Caco-2 (cell line): ENCODE measurements at regions not wholly inside any gene's neighbourhood (a gene's known extent, or its start where the extent isn't known, plus 50 kb on each side); places are given as distances from the start of the nearest gene placed in this dataset.

ENCODE experiments used
- BruUV-seq: library from RNA; stranded (reverse); fragments of 400-500 nt; replicated peaks from 2 replicates; lab custom pipeline; 2021; lab: Mats Ljungman, UMichigan
- CTCF ChIA-PET: fragments of 300-600 bp; sonication (Branson Sonifier 250); formaldehyde crosslinking; loops from one replicate; lab custom pipeline; 2022; ENCODE audit warnings: antibody characterized with exemption; lab: Charles Lee
- POLR2A ChIA-PET: fragments of 300-600 bp; sonication (Branson Sonifier 250); formaldehyde crosslinking; loops from one replicate; lab custom pipeline; 2022; ENCODE audit warnings: antibody characterized with exemption; lab: Charles Lee
- DNase-seq, 2 experiments: peaks; one replicate each; pipeline versions ENCODE4 v3.0.0 to v3.0.0-alpha.2; 2020 to 2022
- H3K27me3 ChIP-seq: replicated peaks from 2 replicates; pipeline ENCODE4 v1.6.0; 2011; ENCODE audit warnings: low read length; ENCODE audit not compliant: control insufficient read depth, insufficient read depth
- H3K36me3 ChIP-seq: 2 replicates; pipeline ENCODE4 v1.5.1; 2011; ENCODE audit warnings: low read length; ENCODE audit not compliant: control insufficient read depth, insufficient read depth
- H3K4me1 ChIP-seq: fragments of 250-450 bp; sonication (Bioruptor Pico); 2 replicates; pipeline ENCODE4 v1.5.1; 2020; ENCODE audit warnings: mild to moderate bottlenecking
- H3K4me3 ChIP-seq: 2 replicates; pipeline ENCODE4 v1.5.1; 2011; ENCODE audit warnings: low read depth, mild to moderate bottlenecking, control low read depth, low read length
- H3K9me3 ChIP-seq: fragments of 250-450 bp; sonication (Bioruptor Pico); 2 replicates; pipeline ENCODE4 v1.5.1; 2020; ENCODE audit warnings: mild to moderate bottlenecking, moderate library complexity
- H3K27ac Mint-ChIP-seq: one replicate; pipeline ENCODE4 v1.8.0; 2022; ENCODE audit warnings: mixed read lengths; ENCODE audit not compliant: unreplicated experiment
- H3K27me3 Mint-ChIP-seq: one replicate; pipeline ENCODE4 v1.8.0; 2022; ENCODE audit warnings: mixed read lengths; ENCODE audit not compliant: insufficient read depth, unreplicated experiment
- H3K36me3 Mint-ChIP-seq: one replicate; pipeline ENCODE4 v1.8.0; 2022; ENCODE audit warnings: mild to moderate bottlenecking, mixed read lengths; ENCODE audit not compliant: insufficient read depth, unreplicated experiment
- H3K4me1 Mint-ChIP-seq: one replicate; pipeline ENCODE4 v1.8.0; 2022; ENCODE audit warnings: low read depth, mixed read lengths; ENCODE audit not compliant: unreplicated experiment
- H3K4me3 Mint-ChIP-seq: one replicate; pipeline ENCODE4 v1.8.0; 2022; ENCODE audit warnings: mild to moderate bottlenecking, moderate library complexity, mixed read lengths; ENCODE audit not compliant: unreplicated experiment
- H3K9me3 Mint-ChIP-seq: one replicate; pipeline ENCODE4 v1.8.0; 2022; ENCODE audit warnings: mixed read lengths; ENCODE audit not compliant: unreplicated experiment
- CTCF ChIP-seq, 2 experiments: fragments of 200-600 bp in 1 of 2; IDR thresholded peaks; 1 replicate in 1 of 2; 2 replicates in 1 of 2; pipeline versions ENCODE4 v1.5.1 to v1.8.0; 2011 to 2022; ENCODE audit warnings: antibody characterized with exemption in 1 of 2, control low read depth in 1 of 2, inconsistent platforms in 1 of 2, low read depth in 1 of 2, low read length in 1 of 2, mild to moderate bottlenecking in 1 of 2, moderate library complexity in 1 of 2; ENCODE audit not compliant: insufficient read depth in 1 of 2, severe bottlenecking in 1 of 2, unreplicated experiment in 1 of 2
- intact Hi-C: fragments of 100-400 bp; cut with micrococcal nuclease; formaldehyde crosslinking; loops from one replicate; pipeline ENCODE4 v1.10.0; 2022; ENCODE audit not compliant: unreplicated experiment

GRCh38 chr12:66803930-66804329, 125.1 kb upstream of the GRIP1 start:
- H3K4me3 ChIP-seq, result no peak overlapping the region
- Mint-ChIP-seq H3K4me3 (no peak overlapping the region), H3K9me3 (no peaks in the 10 kb centered on the region), H3K36me3 (no peaks in the 10 kb centered on the region), H3K4me1 (no peaks in the 10 kb centered on the region), H3K27ac (no peak overlapping the region), H3K27me3 (peaks cover 7% of the 10 kb centered on the region)
- no peaks in the 10 kb centered on the region for H3K36me3 ChIP-seq
- no peaks in the 10 kb centered on the region for H3K9me3 ChIP-seq
- TF ChIP-seq CTCF (IDR thresholded peaks at IDR 0.05; ENCODE audit: insufficient read depth in 1 of 2, low read depth in 1 of 2, low read length in 1 of 2, severe bottlenecking in 1 of 2, unreplicated experiment in 1 of 2), result no peak
- H3K27me3 ChIP-seq, result no peaks in the 10 kb centered on the region
- no peaks in the 10 kb centered on the region for H3K4me1 ChIP-seq
- DNase-seq, result no peak
- intact Hi-C loops, result no loop called here
- ChIA-PET CTCF (no interaction called here), POLR2A (no interaction called here)
- BruUV-seq, result no TSS peak

- BruUV-seq, result no TSS peak
- Histone ChIP-seq H3K4me3 (no peak overlapping the region), H3K4me1 (no peaks in the 10 kb centered on the region), H3K36me3 (no peaks in the 10 kb centered on the region), H3K9me3 (no peaks in the 10 kb centered on the region), H3K27me3 (no peaks in the 10 kb centered on the region)
- no peaks in the 10 kb centered on the region for H3K36me3 Mint-ChIP-seq
- DNase-seq, result no peak
- TF ChIP-seq CTCF (IDR thresholded peaks at IDR 0.05; ENCODE audit: insufficient read depth in 1 of 2, low read depth in 1 of 2, low read length in 1 of 2, severe bottlenecking in 1 of 2, unreplicated experiment in 1 of 2), result no peak
- no peak overlapping the region for H3K27ac Mint-ChIP-seq
- intact Hi-C loops, result no loop called here
- POLR2A ChIA-PET, result no interaction called here
- H3K4me1 Mint-ChIP-seq, result no peaks in the 10 kb centered on the region
- peaks cover 10% of the 10 kb centered on the region for H3K27me3 Mint-ChIP-seq
- no peaks in the 10 kb centered on the region for H3K9me3 Mint-ChIP-seq
- CTCF ChIA-PET, result no interaction called here
- no peak overlapping the region for H3K4me3 Mint-ChIP-seq
Measured at GRCh38 chr12:66804563-66804974, 125.7 kb upstream of the GRIP1 start.

- no peak overlapping the region for H3K4me3 Mint-ChIP-seq
- H3K4me3 ChIP-seq, result no peak overlapping the region
- CTCF ChIA-PET, result no interaction called here
- no peaks in the 10 kb centered on the region for H3K36me3 Mint-ChIP-seq
- H3K27me3 ChIP-seq, result no peaks in the 10 kb centered on the region
- BruUV-seq, result no TSS peak
- no peaks in the 10 kb centered on the region for H3K9me3 ChIP-seq
- intact Hi-C loops, result no loop called here
- H3K4me1 ChIP-seq, result no peaks in the 10 kb centered on the region
- no peak for TF ChIP-seq CTCF (IDR thresholded peaks at IDR 0.05; ENCODE audit: insufficient read depth in 1 of 2, low read depth in 1 of 2, low read length in 1 of 2, severe bottlenecking in 1 of 2, unreplicated experiment in 1 of 2)
- H3K27ac Mint-ChIP-seq, result no peak overlapping the region
- H3K4me1 Mint-ChIP-seq, result no peaks in the 10 kb centered on the region
- POLR2A ChIA-PET, result no interaction called here
- no peaks in the 10 kb centered on the region for H3K36me3 ChIP-seq
- DNase-seq, result no peak
- H3K27me3 Mint-ChIP-seq, result peaks cover 8% of the 10 kb centered on the region
- no peaks in the 10 kb centered on the region for H3K9me3 Mint-ChIP-seq
Measured at GRCh38 chr12:66808606-66809005, 129.7 kb upstream of the GRIP1 start.
